GM11168 (cell line): ENCODE measurements at regions not wholly inside any gene's neighbourhood (a gene's known extent, or its start where the extent isn't known, plus 50 kb on each side); places are given as distances from the start of the nearest gene placed in this dataset.

Experiments used
- in situ Hi-C: fragments of 300-500 bp; cut with MboI; formaldehyde crosslinking; loops from one replicate; pipeline ENCODE4 v1.12.0; 2022; ENCODE audit warnings: low sequenced_read_pairs; ENCODE audit not compliant: unreplicated experiment

GRCh38 chr13:65638572-65639168, 1591.5 kb downstream of the PCDH9 start:
- in situ Hi-C loops: no loop called here

GRCh38 chr13:65633806-65634205, 1596.3 kb downstream of the PCDH9 start:
- in situ Hi-C loops: no loop called here

GRCh38 chr13:65631078-65631477, 1599.1 kb downstream of the PCDH9 start:
- in situ Hi-C loops: no loop called here

GRCh38 chr13:65629926-65630325, 1600.2 kb downstream of the PCDH9 start:
- in situ Hi-C loops: no loop called here

- in situ Hi-C loops: no loop called here
Measured at GRCh38 chr13:65623148-65623547, 1607.0 kb downstream of the PCDH9 start.

GRCh38 chr13:65615506-65615905, 1614.6 kb downstream of the PCDH9 start:
- in situ Hi-C loops: no loop called here

- in situ Hi-C loops: no loop called here
Measured at GRCh38 chr13:65613004-65613403, 1617.1 kb downstream of the PCDH9 start.

GRCh38 chr13:65609350-65609749, 1620.8 kb downstream of the PCDH9 start:
- in situ Hi-C loops: no loop called here

- in situ Hi-C loops: no loop called here
Measured at GRCh38 chr13:65606622-65607021, 1623.5 kb downstream of the PCDH9 start.

- in situ Hi-C loops: no loop called here
Measured at GRCh38 chr13:65605396-65605795, 1624.7 kb downstream of the PCDH9 start.

GRCh38 chr13:65603160-65603559, 1627.0 kb downstream of the PCDH9 start:
- in situ Hi-C loops: no loop called here

GRCh38 chr13:65601855-65602254, 1628.3 kb downstream of the PCDH9 start:
- in situ Hi-C loops: no loop called here

GRCh38 chr13:65600702-65601101, 1629.4 kb downstream of the PCDH9 start:
- in situ Hi-C loops: no loop called here

GRCh38 chr13:65597839-65598818, 1632.0 kb downstream of the PCDH9 start:
- in situ Hi-C loops: no loop called here

GRCh38 chr13:65595916-65596315, 1634.2 kb downstream of the PCDH9 start:
- in situ Hi-C loops: no loop called here

GRCh38 chr13:65594298-65594781, 1635.8 kb downstream of the PCDH9 start:
- in situ Hi-C loops: no loop called here

GRCh38 chr13:65593298-65593874, 1636.8 kb downstream of the PCDH9 start:
- in situ Hi-C loops: no loop called here

- in situ Hi-C loops: no loop called here
Measured at GRCh38 chr13:65592731-65593130, 1637.4 kb downstream of the PCDH9 start.

GRCh38 chr13:65585346-65585745, 1644.8 kb downstream of the PCDH9 start:
- in situ Hi-C loops: no loop called here

- in situ Hi-C loops: no loop called here
Measured at GRCh38 chr13:65584126-65584525, 1646.0 kb downstream of the PCDH9 start.

- in situ Hi-C loops: no loop called here
Measured at GRCh38 chr13:65582160-65582559, 1648.0 kb downstream of the PCDH9 start.
